Neural progenitor cell (in vitro differentiated cells): ENCODE measurements at regions not wholly inside any gene's neighbourhood (a gene's known extent, or its start where the extent isn't known, plus 50 kb on each side); places are given as distances from the start of the nearest gene placed in this dataset.

Source experiments
- CTCF ChIP-seq: fragments of 200-600 bp; sonication (generic); IDR thresholded peaks from 2 replicates; pipeline ENCODE4 v1.5.1; 2017; ENCODE audit warnings: antibody characterized with exemption, mild to moderate bottlenecking
- EZH2 ChIP-seq: fragments of 200-600 bp; sonication (generic); IDR thresholded peaks from 2 replicates; pipeline ENCODE4 v1.6.1; 2017; ENCODE audit warnings: antibody characterized with exemption, mild to moderate bottlenecking, moderate library complexity
- EZH2phosphoT487 ChIP-seq: fragments of 200-600 bp; sonication (generic); IDR thresholded peaks from 2 replicates; pipeline ENCODE4 v1.6.1; 2017; ENCODE audit warnings: antibody characterized with exemption

- TF ChIP-seq CTCF (no peak), EZH2 (no peak), EZH2phosphoT487 (no peak)
Measured at GRCh38 chr10:83959328-83959727, 180.0 kb upstream of the GHITM start.
